ENCODE measurements at regions not wholly inside any gene's neighbourhood (a gene's known extent, or its start where the extent isn't known, plus 50 kb on each side); places are given as distances from the start of the nearest gene placed in this dataset.
"Not testable (repeated sequence)": the region's sequence is repeated elsewhere in the genome, so short reads cannot be mapped to it uniquely, and the experiment has no call there.

GRCh38 chr4:164596318-164596878 is 157.5 kb upstream of the SMIM31 start:
- no peak for DNase-seq (ENCODE audit: low read depth)
- H3K4me3 ChIP-seq (ENCODE audit: low read depth, low read length): no peak overlapping the region
- TF ChIP-seq, protein P1, sequence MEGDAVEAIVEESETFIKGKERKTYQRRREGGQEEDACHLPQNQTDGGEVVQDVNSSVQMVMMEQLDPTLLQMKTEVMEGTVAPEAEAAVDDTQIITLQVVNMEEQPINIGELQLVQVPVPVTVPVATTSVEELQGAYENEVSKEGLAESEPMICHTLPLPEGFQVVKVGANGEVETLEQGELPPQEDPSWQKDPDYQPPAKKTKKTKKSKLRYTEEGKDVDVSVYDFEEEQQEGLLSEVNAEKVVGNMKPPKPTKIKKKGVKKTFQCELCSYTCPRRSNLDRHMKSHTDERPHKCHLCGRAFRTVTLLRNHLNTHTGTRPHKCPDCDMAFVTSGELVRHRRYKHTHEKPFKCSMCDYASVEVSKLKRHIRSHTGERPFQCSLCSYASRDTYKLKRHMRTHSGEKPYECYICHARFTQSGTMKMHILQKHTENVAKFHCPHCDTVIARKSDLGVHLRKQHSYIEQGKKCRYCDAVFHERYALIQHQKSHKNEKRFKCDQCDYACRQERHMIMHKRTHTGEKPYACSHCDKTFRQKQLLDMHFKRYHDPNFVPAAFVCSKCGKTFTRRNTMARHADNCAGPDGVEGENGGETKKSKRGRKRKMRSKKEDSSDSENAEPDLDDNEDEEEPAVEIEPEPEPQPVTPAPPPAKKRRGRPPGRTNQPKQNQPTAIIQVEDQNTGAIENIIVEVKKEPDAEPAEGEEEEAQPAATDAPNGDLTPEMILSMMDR (conservative IDR thresholded peaks at IDR 0.05; ENCODE audit: low read depth, low read length): no peak

DNA sequence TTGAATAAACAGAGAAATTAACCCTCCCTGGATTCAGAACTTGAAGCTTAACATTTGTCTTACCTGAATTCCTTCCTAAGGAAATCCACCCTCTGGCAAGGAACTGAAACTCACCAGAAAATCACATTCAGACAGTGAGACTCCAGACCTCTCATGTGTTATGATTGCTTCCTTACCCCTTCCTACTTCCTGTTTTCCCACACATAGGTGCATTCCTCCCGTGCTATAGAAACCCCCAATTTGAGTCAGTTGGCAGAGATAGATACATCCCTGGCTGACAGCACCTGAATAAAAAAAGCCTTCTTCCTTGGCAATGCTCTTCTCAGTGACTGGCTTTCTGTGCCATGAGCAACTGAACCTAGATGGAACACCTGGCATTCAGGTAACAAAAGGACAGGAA is 157.0 kb upstream of the SMIM31 start:
- H3K4me3 ChIP-seq (ENCODE audit: low read depth, low read length): no peak overlapping the region
- no peak for DNase-seq (ENCODE audit: low read depth)
- TF ChIP-seq, protein P1 (conservative IDR thresholded peaks at IDR 0.05; ENCODE audit: low read depth, low read length): no peak

DNA sequence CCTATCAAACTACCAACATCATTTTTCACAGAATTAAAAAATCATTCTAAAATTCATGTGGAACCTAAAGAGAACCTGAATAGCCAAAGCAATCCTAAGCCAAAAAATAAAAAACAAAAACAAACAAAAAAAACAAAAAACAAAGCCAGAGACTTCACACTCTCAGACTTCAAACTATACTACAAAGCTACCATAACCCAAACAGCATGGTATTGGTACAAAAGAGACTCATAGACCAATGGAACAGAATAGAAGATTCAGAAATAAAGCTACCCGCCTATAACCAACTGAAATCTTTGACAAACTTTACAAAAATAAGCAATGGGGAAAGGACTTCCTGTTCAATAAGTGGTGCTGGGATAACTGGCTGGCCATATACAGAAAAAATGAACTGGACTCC is 152.3 kb upstream of the SMIM31 start:
- no peak overlapping the region for H3K4me3 ChIP-seq (ENCODE audit: low read depth, low read length)
- no peak for DNase-seq (ENCODE audit: low read depth)
- TF ChIP-seq, protein P1 (conservative IDR thresholded peaks at IDR 0.05; ENCODE audit: low read depth, low read length): no peak

DNA sequence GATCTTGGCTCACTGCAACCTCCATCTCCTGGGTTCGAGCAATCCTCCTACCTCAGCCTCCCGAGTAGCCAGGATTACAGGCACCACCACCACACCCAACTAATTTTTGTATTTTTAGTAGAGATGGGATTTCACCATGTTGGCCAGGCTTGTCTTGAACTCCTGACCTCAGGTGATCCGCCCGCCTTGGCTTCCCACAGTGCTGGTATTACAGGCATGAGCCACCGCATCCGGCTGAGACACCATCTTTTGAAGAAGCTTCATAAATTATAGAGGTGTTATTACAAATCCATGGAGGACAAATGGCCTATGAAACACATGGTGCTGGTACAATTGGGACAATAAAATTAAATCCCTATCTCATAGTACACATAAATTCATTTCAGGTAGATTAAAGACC is 148.1 kb upstream of the SMIM31 start:
- not testable (repeated sequence) for DNase-seq (ENCODE audit: low read depth); H3K4me3 ChIP-seq (ENCODE audit: low read depth, low read length)

- DNase-seq (ENCODE audit: low read depth): no peak
- TF ChIP-seq, protein P1 (conservative IDR thresholded peaks at IDR 0.05; ENCODE audit: low read depth, low read length): no peak
- H3K4me3 ChIP-seq (ENCODE audit: low read depth, low read length): no peak overlapping the region
Observed at GRCh38 chr4:164606478-164606877, 147.5 kb upstream of the SMIM31 start.

DNA sequence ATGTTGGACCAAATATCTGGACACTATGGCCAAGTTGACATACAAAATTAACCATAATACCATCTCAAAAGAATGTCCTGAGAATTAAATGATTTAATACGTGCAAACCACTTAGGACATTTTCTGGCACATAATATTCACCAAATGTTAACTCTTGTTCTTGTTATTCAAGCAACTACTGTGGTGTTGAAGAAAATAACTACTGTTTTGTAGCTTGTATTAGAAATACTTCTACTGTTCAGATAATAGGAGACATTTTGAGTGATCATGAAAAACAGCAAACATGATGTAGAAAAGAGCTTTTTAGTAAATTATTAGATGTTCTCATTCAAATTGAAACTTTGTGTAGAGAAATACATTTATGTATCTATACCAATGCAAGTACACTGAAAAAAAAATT is 140.7 kb upstream of the SMIM31 start:
- DNase-seq (ENCODE audit: low read depth): no peak
- H3K4me3 ChIP-seq (ENCODE audit: low read depth, low read length): no peak overlapping the region
- TF ChIP-seq, protein P1 (conservative IDR thresholded peaks at IDR 0.05; ENCODE audit: low read depth, low read length): no peak

DNA sequence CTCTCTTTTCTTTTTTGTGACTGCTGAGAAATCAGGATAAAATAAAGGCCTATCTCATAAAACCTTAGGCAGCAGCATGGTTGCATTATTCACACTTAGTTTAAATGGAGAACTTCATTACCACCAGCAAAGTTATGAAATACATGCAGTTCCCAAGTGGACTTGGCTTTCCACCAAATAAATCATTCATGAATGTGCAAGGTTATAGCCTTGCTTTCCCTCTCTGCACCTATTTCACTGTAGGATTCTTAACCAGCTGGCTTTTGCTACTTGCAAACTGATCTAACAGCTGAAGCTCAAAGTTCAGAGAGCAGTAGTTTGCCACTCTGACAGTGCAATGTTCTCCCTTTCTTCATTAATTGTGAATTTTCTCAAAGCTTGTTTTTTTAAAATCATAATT is 140.1 kb upstream of the SMIM31 start:
- no peak for DNase-seq (ENCODE audit: low read depth)
- no peak overlapping the region for H3K4me3 ChIP-seq (ENCODE audit: low read depth, low read length)
- TF ChIP-seq, protein P1 (conservative IDR thresholded peaks at IDR 0.05; ENCODE audit: low read depth, low read length): no peak
